GM18505 (cell line): ENCODE measurements at regions not wholly inside any gene's neighbourhood (a gene's known extent, or its start where the extent isn't known, plus 50 kb on each side); places are given as distances from the start of the nearest gene placed in this dataset.

ENCODE experiments used
- ATAC-seq: cut with Tn5 transposase; IDR thresholded peaks from one replicate; pipeline ENCODE4 v1.9.1; 2021; ENCODE audit not compliant: unreplicated experiment
- POLR2A ChIP-seq: IDR thresholded peaks from 4 replicates; pipeline ENCODE4 v1.6.1; 2011; ENCODE audit warnings: borderline replicate concordance; ENCODE audit not compliant: insufficient read depth, insufficient read length; ENCODE audit errors: extremely low read depth

DNA sequence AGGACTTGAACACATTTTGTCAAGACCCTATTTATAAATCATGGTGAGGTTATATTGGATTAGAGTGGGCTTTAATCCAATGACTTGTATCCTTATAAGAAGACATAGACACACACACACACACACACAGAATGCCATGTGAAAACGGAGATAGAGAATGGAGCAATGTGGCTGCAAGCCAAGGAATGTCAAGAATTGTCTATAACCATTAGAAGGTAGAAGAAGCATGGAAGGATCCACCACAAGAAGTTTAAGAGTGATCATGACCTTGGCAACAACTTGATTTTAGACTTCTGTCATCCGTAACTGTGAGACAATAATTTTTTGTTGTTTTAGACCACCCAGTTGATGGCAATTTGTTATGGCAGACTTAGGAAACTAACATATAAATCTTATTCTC is 514.2 kb downstream of the TFEC start:
- no peak for TF ChIP-seq POLR2A
- ATAC-seq: no peak

DNA sequence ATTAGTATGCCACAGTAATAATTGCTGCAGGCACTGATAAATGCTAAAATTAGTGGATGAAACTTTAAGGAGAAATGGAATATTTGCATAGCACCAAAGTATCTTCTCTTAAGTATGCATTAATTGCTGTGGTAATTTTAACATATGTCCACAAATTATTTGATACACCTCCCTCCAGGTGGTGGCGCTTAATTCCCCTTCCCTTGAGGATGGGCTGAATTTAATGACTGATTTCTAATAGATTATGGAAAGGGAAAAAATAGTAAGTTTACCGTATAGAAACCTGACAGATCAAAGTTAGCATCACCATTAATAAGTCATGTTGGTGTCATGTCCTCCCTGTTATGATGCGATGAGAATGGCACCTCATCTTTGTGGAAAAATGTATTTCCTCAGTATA is 519.2 kb downstream of the TFEC start:
- no peak for ATAC-seq
- no peak for TF ChIP-seq POLR2A

DNA sequence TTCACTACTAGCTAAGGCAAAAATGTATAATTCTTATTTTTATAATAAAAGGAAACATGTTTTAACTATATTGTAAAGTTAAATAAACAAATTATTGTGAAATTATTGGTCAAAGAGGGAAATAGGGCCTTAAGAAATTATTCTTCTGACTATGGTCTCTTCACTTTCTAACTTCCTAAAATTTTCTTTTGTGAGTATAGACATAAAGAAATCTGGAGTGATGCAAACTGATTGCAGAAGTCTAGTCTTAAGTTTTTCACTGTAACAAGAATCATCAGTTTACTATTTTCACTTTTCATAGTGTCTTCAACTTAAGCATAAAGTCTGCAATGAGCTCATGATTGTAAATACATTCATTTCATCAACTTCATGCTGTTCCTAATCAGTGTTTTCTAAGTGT is 525.4 kb downstream of the TFEC start:
- ATAC-seq: no peak
- TF ChIP-seq POLR2A: no peak

DNA sequence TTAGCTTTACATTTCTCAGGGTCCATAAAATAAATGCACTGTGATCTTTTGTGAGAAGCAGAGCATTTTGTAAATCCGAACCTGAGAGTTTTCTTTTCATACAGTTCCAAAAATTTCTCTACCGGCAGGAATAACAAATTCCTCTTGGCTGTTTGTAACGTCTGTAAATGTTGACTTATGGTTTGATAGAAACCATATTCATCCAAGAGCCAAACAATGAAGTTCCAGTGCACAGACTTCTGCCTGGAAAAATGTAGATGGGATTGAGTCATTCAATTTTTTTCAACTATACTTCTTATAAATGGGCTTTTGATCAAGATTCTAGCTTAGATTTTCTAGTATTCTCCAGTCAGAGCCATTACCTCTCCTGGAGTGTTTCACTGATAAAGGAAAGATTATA is 530.6 kb downstream of the TFEC start:
- ATAC-seq: no peak
- TF ChIP-seq POLR2A: no peak

DNA sequence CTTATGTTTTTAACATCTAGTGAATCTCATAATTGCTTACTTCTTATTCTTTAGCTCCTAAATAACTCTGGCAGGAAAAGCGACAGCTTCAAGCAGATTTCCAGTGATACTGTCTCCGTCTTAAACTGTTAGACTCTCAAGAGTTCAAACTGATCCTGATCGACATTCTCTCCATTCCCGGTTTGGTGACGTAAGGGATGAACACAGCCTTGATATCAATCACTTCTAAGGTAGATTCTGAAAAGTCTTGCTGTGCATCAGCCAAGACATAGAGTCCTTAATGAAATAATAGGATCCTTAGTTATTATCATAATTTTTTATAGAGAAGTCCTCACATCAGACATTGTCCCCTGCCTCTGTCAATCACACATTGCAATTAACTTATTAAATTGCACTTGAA is 534.6 kb downstream of the TFEC start:
- no peak for TF ChIP-seq POLR2A
- ATAC-seq: no peak

DNA sequence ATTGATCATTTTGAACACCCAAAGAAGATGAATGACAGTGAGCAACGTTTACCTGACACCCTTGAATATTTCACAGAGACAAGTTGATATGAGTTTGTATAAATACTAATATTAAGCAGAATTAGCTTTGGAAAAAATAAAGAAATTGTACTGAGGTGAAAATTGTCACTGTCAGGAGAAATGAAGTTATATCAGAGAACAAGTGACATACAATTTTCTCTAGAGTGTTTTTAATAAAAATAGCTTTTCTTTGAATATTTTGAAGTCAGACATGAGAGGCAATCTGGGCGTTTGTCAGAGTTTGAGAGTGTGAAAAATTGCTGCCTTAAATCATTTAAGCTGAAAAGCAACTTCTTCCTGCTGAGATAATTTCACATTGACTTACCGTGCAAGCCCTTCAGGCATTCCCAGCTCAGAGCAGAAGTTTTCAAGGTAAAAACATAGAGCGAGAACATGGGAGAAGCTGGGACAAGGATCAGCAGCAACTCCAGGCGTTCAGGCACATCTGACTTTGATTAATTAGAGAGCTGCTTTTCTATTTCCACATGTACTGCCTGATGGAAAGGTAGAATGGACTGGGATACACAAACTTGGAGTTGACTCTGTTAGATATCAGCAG is 535.9 kb downstream of the TFEC start:
- no peak for ATAC-seq
- no peak for TF ChIP-seq POLR2A

DNA sequence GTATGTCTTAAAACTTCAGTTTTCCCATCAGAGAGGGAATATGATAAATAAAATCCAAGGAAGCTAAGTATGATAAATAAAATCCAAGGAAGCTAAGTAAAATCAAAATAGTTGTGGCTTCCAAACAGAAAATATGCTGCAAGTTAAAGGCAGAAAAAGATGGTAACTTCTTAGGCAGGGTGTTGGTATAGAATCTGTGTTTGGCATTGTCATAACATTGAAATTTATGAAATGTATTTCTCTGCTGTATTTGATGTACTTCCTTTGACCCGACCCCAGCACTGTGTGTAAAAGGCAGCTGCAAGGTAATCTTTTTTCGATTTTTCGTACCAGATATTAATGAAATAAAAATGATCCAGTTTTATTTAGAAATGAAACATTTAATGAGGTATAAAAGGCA is 537.2 kb downstream of the TFEC start:
- ATAC-seq: no peak
- TF ChIP-seq POLR2A: no peak

DNA sequence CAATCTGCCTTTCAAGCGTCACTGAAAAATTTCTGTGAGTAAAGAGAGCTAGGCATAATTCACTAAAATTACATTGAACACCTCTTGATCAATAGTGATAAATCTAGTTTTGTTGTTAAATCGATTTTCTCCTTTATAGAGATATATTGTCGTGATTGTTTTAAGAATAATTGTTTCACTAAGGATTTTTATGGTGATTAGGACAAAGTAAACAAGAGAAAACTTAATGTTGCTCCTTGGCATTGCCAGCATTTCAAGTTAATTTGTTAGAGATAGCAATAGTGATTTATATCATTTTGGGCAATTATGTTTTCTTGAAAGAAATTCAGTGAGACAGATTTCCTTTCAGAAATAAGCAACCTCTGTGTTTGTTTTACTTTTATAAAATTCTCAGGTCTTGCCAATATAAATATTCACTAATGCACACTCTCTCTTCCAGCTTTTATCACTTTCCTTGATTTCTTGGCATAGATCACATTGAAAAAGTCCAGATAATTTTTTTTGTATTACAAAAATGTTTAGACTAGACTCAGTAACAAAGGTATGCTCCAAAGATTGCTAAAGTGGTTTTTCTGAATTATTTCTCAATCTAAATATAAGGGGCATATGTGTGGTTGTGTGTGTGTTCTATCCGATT is 538.7 kb downstream of the TFEC start:
- ATAC-seq: no peak
- no peak for TF ChIP-seq POLR2A

DNA sequence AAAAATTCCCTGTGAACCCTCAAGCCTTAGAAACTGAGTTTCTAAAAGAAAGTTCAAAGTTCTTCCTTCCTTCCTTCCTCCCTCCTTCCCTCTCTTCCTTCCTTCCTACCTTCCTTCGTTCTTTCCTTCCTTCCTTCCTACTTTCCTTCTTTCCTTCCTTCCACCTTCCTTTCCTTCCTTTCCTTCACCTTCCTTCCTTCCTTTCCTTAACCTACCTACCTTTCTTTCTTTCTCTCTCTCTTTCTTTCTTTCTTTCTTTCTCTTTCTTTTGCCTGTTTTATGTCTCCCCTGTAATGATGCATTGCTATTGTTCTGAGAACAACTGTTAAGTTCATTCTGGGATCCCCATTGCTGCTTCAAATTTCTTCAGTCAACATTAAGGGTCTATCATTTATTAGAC is 551.1 kb downstream of the TFEC start:
- no peak for ATAC-seq
- no peak for TF ChIP-seq POLR2A

DNA sequence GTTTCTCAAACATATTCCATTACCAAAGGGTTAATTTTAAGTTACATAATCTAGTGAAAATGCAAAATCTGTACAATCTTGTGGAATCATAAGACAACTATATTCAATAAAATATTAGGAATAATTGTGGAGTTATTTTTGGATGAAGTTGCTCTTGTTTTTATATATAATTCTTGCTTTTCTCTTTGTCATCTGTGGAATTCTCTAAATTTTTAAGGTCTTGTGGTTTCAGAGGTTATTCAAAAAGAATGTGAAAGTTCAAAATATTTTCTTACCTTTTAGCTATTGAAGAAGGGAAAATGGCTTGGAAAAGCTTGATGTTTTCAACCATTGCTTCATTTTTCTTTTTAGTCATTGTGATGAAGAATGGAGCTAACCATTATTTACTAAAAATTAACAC is 552.1 kb downstream of the TFEC start:
- no peak for TF ChIP-seq POLR2A
- no peak for ATAC-seq

DNA sequence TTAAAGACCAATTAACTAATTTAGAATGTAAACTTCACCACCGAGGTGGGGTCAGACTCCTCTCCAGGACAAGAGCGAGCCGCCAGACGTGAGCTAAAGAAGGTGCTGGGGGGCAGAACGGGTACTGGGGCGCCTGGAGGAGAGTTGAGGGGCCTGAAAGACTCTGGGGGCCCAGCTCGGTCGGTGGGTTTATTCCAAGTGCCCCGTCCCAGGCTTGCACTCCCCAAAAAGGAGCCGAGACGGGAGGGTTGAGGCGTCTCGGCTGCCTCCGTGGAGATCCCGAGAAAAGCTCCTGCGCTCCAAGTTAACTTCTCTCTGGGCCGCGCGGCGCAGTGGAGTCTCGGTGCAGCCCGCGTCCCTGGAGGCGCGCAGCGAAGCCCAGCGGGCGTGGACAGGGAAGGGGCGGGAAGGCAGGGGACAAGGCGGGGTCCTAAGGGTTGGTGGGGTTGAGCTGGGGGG is 553.3 kb downstream of the TFEC start:
- no peak for TF ChIP-seq POLR2A
- ATAC-seq: no peak

DNA sequence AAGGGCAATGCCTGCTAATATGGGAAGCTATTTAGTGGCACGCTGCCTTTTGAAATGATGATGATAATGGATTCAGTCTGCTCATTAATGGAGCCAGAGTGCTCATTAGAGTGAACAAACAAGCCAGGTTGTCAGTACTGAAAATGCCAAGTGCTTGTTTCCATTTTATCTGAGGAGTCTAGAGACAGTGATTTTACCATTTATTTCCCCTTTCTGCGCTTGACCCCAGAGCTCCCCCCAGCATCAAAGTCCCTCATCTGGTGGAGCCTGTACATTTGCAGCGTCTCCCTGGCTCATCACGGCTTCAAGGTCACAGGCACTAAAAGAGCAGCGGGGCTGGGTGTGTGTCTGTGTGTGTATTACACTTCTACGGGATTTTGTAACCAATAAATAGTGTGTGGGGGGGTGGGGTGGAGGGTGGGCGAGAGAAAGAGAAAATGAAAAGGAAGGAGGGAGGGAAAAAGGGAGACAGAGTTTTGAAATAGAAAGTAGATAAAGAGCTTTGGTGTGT is 553.8 kb downstream of the TFEC start:
- no peak for TF ChIP-seq POLR2A
- ATAC-seq: no peak

DNA sequence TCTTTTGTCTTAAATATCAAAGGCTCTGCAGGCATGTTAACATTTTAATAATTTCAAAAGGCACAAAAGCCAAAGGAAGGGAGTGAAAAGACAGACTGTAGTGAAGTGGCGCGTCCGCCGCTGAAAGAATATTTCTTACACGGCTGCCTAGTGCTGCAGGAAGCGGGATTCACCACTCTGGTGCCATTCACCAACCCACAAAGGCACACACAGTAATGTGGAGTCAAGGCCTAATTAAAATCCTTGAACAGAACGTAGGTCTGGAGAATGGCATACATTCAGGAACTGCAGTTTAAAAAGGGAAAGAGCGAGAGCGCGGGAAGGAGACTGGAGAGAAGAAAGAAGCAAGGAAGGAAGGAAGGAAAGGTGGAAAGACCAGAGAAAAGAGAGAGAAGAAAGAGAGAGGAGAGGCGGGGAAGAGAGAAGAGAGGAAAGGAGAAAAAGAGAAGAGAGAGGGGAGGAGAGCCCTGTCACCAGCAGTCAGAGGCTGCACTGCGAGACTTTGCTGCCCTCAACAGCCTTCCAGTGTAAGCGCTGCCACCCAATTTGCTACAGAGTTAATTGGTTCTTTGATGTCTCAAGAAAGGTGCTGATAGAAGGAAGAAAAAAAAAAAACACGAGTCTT is 554.0 kb downstream of the MDFIC start:
- no peak for ATAC-seq
- TF ChIP-seq POLR2A: no peak

DNA sequence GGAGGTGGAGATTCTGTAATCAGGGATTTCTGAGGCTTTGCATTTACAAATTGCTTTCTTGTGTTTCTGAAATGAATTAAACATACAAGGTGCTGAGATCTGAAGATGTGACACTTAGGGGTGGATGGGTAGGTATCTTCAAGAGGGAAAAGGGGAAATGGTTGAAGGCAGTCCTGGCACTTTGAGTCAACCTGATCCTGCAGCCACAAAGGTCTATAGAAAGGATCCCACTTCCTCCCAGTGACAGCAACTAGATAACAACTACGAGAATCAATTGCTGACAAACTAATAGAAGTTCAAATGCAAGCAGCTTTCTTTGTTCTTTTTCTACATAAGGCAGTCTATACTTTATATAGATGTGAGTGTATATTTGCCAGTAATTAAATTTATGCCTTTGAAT is 553.3 kb downstream of the MDFIC start:
- no peak for TF ChIP-seq POLR2A
- ATAC-seq: no peak

DNA sequence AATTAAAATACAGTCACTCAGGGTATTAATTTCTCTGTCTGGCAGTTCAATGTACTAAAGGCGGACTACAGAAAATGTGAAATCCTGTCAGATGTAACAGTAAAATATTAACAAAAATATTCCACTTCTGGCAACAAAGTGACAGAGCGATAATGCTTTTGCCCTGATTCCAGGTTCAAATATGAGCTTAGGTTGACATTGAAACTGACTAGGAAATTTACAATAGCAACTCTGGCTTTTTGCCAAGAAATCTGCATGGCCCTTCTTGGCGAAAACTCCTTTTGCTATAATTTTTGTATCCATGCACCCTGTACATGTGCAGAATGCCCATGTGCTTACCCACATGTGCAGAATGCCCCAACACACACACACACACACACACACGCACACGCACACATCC is 552.2 kb downstream of the MDFIC start:
- no peak for ATAC-seq
- TF ChIP-seq POLR2A: no peak

DNA sequence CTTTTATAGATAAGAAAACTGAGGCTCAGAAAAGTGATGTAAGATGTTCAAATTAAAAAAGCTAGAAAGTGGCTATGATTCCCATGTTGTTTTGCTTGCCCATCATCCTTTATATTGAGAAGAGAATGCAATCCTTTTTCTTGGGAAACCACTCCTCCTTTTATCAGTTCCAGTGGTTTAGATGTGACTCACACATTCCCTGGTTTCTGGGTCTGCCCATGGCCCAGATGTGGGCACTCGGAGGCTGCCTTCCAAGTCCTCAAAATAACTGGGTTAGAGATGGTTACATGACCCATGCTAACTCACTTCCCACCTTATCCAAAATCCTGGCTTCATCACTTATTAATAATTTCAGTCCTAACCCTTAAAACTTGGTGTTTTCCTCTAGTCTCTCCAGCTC is 550.0 kb downstream of the MDFIC start:
- TF ChIP-seq POLR2A: no peak
- ATAC-seq: no peak
